ENCODE measurements at regions not wholly inside any gene's neighbourhood (a gene's known extent, or its start where the extent isn't known, plus 50 kb on each side); places are given as distances from the start of the nearest gene placed in this dataset.

GRCh38 chr14:101328412-101329028 is 232.8 kb upstream of the DIO3 start:
- Histone ChIP-seq H3K27me3 (ENCODE audit: control insufficient read depth, insufficient read depth, low read length) (no peaks in the 10 kb centered on the region), H3K36me3 (ENCODE audit: control insufficient read depth, insufficient read depth, low read length) (no peaks in the 10 kb centered on the region), H3K4me3 (ENCODE audit: low read depth, low read length) (no peak overlapping the region)
- no peak for TF ChIP-seq CTCF (IDR thresholded peaks at IDR 0.05; ENCODE audit: insufficient read depth, low read length, poor library complexity, severe bottlenecking)
- no peak for DNase-seq (ENCODE audit: low read depth)

- no peak for TF ChIP-seq CTCF (IDR thresholded peaks at IDR 0.05; ENCODE audit: insufficient read depth, low read length, poor library complexity, severe bottlenecking)
- DNase-seq (ENCODE audit: low read depth), result no peak
- Histone ChIP-seq H3K36me3 (ENCODE audit: control insufficient read depth, insufficient read depth, low read length) (no peaks in the 10 kb centered on the region), H3K27me3 (ENCODE audit: control insufficient read depth, insufficient read depth, low read length) (no peaks in the 10 kb centered on the region), H3K4me3 (ENCODE audit: low read depth, low read length) (no peak overlapping the region)
Observed at GRCh38 chr14:101330416-101331140, 230.7 kb upstream of the DIO3 start.

- Histone ChIP-seq H3K27me3 (ENCODE audit: control insufficient read depth, insufficient read depth, low read length) (no peaks in the 10 kb centered on the region), H3K4me3 (ENCODE audit: low read depth, low read length) (no peak overlapping the region), H3K36me3 (ENCODE audit: control insufficient read depth, insufficient read depth, low read length) (no peaks in the 10 kb centered on the region)
- no peak for TF ChIP-seq CTCF (IDR thresholded peaks at IDR 0.05; ENCODE audit: insufficient read depth, low read length, poor library complexity, severe bottlenecking)
- no peak for DNase-seq (ENCODE audit: low read depth)
Observed at GRCh38 chr14:101331141-101331525, 230.2 kb upstream of the DIO3 start.

- no peak overlapping the region for H3K4me3 ChIP-seq (ENCODE audit: low read depth, low read length)
- H3K27me3 ChIP-seq (ENCODE audit: control insufficient read depth, insufficient read depth, low read length), result no peaks in the 10 kb centered on the region
- no peak for TF ChIP-seq CTCF (IDR thresholded peaks at IDR 0.05; ENCODE audit: insufficient read depth, low read length, poor library complexity, severe bottlenecking)
- H3K36me3 ChIP-seq (ENCODE audit: control insufficient read depth, insufficient read depth, low read length), result no peaks in the 10 kb centered on the region
- DNase-seq (ENCODE audit: low read depth), result no peak
Observed at GRCh38 chr14:101331661-101332169, 229.6 kb upstream of the DIO3 start.

- DNase-seq (ENCODE audit: low read depth), result no peak
- no peak for TF ChIP-seq CTCF (IDR thresholded peaks at IDR 0.05; ENCODE audit: insufficient read depth, low read length, poor library complexity, severe bottlenecking)
- H3K36me3 ChIP-seq (ENCODE audit: control insufficient read depth, insufficient read depth, low read length), result no peaks in the 10 kb centered on the region
- H3K4me3 ChIP-seq (ENCODE audit: low read depth, low read length), result no peak overlapping the region
- no peaks in the 10 kb centered on the region for H3K27me3 ChIP-seq (ENCODE audit: control insufficient read depth, insufficient read depth, low read length)
Observed at GRCh38 chr14:101332281-101332680, 229.0 kb upstream of the DIO3 start.

Data from kidney epithelial cell (primary cell).